ENCODE measurements at regions not wholly inside any gene's neighbourhood (a gene's known extent, or its start where the extent isn't known, plus 50 kb on each side); places are given as distances from the start of the nearest gene placed in this dataset.

DNA sequence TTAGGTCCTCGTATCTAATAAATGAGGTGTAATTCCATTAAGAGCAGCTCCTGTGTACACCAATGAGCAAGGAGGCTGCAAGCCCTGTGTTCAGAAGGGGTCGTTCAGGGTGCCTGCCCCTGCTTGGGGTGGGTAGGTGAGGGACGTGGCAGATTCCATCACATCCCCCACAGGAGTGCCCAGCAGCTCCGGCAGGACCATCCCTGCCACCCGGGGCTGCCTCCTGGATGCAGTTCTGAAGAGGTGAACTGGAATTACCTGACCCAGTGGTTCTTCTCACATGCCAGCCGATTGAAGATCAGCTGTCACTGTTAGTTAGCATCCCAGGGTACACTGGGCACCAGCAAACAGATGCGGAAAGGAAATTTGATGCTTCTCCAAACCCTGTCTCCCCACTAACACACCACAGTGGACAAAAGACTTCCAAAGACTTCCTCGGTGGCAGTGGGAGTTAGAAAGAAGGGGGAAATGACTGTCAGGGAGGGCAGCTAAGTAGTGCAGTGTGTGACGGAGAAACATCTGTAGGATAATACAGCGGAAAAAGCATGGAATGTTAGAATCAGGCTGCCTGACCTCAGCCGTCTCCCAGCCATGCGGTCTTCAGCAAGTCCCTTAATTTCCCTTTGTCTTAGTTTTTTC lies 313.6 kb upstream of the ZMIZ1 start:
- ATAC-seq (no peak), DNase-seq (ENCODE audit: low spot score) (no peak)
- intact Hi-C loops (cut with DNase I), result no loop called here

GRCh38 chr10:78755877-78756455 lies 312.8 kb upstream of the ZMIZ1 start:
- no peak for ATAC-seq
- DNase-seq (ENCODE audit: low spot score), result no peak
- intact Hi-C loops (cut with DNase I), result no loop called here

DNA sequence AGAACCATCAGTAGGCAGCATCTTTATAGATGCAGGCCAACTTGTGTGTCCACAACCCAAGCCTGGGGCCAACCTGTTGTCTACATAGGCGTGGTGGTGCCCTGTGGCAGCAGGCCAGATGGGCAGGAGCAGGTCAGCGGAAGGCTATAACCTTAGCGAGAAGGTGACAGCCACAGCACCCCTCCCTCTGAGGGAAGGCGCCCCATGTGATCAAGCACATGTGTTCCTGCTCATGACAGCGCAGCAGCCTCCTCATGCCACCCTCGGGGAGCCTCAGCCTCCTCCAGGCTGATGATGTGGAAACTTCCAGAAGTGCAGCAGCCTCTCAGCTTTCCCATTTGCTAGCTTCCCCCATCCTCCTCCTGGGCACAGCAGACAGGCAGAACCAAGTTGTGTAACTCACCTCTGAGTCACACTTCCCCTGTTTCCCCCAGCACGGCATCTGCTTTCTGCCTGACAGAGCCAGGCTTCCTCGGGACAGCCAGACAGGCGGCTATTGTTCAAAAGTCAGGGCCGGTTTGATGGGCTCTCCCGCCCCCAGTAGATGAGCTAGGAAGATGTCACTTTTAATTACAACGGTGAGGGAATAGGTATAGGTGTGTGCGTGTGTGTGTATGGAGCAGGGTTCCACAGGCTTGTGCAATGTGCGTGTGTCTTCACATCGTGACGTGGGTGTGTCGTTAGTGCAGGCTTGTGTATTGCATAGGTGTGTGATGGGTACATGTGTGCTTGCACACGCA lies 312.0 kb upstream of the ZMIZ1 start:
- intact Hi-C loops (cut with DNase I), result no loop called here
- ATAC-seq (peak; percentile 95), DNase-seq (ENCODE audit: low spot score) (peak; percentile 77)

DNA sequence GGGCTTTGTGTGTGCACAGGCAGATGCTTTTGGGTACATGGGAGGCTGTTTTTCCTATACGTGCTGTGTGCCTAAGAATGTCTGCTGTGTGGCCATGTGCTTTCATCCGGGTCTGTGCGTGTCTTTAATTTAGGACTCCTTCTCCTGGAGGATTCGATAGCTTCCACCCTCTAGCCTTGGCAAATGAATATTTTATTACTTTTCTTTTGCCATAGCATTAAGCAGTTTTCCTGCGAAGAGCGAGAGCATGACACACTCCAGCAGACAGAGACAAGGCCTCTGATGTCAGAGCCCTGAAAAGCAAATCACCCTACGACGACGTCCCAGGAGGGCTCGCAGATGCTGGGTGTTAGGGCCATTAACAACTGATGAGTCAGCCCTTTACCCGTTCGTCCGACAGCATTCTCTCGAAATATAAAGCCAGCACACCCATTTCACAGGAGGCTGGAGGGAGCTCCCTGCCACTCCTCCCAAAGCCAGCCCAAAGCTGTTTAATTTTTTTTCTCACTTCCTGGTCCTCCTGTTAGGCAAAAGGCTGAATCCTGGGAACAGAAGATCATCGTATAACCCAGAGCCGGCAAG lies 311.3 kb upstream of the ZMIZ1 start:
- intact Hi-C loops (cut with DNase I), result no loop called here
- DNase-seq (ENCODE audit: low spot score), result no peak
- peak; percentile 4 for ATAC-seq

GRCh38 chr10:78758176-78758575 lies 310.6 kb upstream of the ZMIZ1 start:
- ATAC-seq (no peak), DNase-seq (ENCODE audit: low spot score) (no peak)
- intact Hi-C loops (cut with DNase I), result no loop called here

DNA sequence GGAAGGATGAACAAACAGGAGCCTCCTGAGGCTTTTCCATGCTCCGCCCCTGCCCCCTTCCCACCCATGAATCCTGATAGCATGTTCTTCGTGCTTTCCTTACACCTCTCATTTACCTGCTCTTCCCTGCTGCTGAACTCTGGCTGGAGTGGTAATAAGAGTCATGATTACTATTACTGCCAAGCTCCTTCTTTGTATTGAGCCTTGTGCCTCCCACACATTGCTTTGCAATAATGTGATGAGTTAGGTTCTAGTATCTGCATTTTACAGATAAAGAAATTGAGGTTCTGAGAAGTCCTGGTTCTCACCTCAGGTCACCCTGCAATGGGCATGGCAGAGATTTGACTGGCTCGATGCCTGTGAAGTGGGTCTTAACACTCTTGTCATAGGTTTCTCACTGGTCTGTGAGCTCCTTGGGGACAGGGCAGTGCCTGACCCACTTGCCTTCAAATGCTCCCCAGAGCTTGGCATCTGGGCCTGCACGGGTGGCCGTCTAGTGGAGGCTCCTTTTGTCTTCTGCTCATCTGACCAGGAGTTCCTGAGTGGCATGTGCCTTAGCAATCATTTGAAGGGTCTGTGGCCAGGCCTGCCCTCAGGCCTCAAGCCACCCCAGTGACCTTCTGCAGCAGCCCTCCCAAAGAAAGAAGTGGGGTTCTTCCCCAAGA lies 309.2 kb upstream of the ZMIZ1 start:
- DNase-seq (ENCODE audit: low spot score), result no peak
- no peak for ATAC-seq
- intact Hi-C loops (cut with DNase I), result no loop called here

DNA sequence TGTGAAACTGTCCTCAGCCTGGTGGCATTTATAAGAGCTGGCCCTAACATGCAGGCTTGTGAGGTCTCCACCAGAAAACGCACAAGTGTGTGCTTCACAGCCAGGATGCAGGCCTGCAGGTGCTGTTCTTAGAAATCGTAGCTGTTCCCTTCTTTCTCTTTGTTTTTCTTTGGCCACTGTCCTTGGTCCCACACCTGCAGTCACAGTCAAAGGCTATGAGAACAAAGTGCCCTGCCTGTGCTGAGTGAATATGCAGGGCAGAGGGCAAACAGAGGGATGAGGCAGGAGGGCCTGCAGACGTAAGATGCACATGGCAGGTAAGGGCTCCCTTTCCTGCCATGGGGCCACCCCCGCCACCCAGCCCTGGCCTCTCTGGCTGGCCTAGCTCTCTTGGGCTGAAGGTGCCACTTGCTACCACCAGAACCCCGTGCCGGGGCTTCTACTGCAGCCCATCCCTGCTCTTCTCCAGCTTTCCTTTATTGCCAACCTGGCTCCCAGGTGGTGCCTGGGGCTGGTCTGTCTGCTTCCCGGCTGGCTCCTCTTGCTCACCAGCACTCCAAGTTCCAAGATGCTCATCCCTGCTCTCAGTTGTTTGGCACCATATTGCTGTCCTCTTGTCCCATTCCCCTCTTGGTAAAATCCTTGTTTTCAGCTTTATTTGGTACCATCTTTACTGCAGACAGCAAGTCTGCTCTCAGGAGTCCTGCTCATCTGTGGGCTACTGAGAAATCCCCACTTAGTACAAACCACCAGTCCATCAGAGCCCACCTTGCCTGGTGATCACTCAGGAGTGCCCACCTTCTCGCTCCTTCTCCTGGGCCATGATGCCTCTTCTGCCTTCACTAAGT lies 308.1 kb upstream of the ZMIZ1 start:
- intact Hi-C loops (cut with DNase I), result no loop called here
- DNase-seq (ENCODE audit: low spot score), result no peak
- ATAC-seq, result no peak

- intact Hi-C loops (cut with DNase I), result no loop called here
- DNase-seq (ENCODE audit: low spot score), result no peak
- ATAC-seq, result no peak
These were observed 307.4 kb upstream of the ZMIZ1 start for GRCh38 chr10:78761311-78761781.

DNA sequence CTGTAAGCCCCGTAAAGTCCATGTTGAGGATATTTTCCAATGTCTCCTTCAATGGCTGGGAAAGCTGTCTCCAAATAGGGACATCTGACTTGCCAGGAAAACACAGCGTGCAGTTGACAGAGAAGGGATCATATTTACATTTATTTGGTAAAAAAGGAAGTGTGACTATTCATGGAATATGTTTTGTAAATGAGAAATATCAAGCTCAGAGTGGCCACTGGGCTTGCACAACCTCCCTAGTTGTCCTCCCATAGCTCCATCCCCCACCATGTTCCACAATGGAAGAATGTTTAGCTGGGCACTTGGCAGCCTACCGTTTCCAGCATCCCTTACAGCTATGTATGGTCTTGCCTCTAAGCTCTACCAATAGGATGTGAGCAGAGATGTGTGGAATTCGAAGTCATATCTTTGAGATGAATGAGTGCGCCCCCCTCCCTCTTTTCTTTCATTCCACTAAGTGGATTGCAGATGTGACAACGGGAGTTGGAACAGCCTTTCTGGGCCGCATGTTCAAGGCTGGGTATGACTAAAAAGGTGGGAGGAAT lies 306.6 kb upstream of the ZMIZ1 start:
- intact Hi-C loops (cut with DNase I), result no loop called here
- ATAC-seq, result no peak
- DNase-seq (ENCODE audit: low spot score), result no peak

- DNase-seq (ENCODE audit: low spot score) (no peak), ATAC-seq (no peak)
- intact Hi-C loops (cut with DNase I), result no loop called here
These were observed 305.5 kb upstream of the ZMIZ1 start for GRCh38 chr10:78763234-78763633.

DNA sequence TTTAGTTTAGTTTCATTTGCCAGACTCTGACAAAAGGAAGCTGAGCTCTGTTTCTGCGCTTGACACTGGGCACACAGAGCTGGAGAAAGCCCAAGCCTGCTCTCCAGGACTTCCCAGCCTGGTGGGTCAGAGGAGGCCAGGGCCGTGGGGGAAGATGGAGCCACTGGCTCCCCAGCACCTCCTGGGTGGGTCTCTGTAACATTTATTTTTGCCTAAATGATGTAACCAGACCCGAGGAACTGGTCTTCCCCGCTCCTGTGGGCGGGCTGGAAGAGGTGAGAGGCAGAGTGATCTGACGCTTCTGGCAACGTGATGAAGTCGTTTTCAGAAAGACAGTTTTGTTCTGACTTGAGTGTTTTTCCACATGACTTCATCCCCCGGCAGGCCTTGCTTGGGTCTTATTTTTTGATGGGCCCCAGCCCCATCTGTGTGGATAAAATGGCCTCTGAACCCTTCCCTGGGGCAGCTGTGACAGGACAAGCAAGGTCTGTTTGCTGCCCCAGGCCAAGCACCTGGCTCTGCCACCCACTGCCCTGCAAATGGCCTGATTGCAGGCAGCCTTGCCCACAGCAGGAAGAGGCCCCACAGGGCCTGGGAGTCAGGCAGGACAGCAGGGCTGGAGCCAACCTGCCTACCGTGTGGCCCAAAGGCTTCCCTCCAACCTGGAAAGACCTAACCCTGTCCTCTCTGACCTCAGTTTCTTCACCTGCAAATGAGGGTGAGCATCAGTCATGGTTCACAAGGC lies 304.9 kb upstream of the ZMIZ1 start:
- intact Hi-C loops (cut with DNase I), result no loop called here
- ATAC-seq, result peak; percentile 89
- DNase-seq (ENCODE audit: low spot score), result peak; percentile 61

DNA sequence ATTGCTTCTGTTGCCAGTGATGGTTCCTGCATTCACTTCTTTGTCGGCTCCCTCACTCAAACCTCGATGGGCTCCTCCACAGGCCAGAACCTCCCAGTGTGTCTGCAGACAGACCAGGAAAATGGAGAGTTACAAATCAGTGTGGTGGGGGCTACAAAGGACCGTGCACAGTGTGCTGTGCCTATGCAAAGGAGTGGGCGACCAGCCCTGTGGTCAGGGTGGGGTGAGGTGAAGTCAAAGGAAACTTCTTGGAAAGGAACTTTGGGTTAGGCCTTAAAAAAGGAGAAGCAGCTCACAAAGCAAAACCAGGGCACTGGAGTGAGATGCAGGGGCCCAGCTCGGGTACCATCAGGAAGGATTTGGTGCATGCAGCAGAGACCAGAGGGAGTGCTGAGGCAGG lies 304.3 kb upstream of the ZMIZ1 start:
- DNase-seq (ENCODE audit: low spot score), result peak; percentile 48
- intact Hi-C loops (cut with DNase I), result no loop called here
- ATAC-seq, result no peak

DNA sequence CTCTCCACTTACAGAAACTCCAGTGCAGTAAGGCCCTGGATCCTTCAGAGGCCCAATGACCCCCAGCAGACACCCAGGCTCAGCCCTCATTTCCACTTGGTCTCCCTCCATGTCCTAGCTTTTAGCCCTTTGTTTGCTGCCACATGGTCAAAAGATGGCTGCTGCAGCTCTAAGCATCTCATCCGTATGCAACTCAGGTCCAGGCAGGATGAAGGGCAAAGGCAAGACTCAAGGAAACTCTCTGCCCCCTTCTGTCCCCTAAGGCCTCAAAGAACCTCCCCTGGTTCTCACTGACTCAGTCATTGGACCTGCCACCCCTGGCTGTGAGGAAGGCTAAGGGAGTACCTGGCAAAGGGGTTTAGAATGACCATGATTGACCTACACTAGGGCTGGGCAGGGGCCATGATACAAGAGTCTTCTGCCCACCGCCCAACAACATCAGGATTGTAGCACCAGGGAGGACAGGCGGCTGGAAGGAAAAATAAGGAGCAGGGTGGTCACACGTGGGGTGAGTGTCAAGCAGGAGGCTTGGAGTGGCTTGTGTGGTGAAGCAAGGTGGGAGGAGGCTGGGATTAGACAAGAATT lies 303.8 kb upstream of the ZMIZ1 start:
- DNase-seq (ENCODE audit: low spot score), result peak; percentile 41
- intact Hi-C loops (cut with DNase I), result no loop called here
- no peak for ATAC-seq

GRCh38 chr10:78765726-78766335 lies 302.9 kb upstream of the ZMIZ1 start:
- DNase-seq (ENCODE audit: low spot score), result peak; percentile 40
- intact Hi-C loops (cut with DNase I), result no loop called here
- no peak for ATAC-seq

- ATAC-seq (no peak), DNase-seq (ENCODE audit: low spot score) (no peak)
- intact Hi-C loops (cut with DNase I), result no loop called here
These were observed 302.2 kb upstream of the ZMIZ1 start for GRCh38 chr10:78766603-78767002.

DNA sequence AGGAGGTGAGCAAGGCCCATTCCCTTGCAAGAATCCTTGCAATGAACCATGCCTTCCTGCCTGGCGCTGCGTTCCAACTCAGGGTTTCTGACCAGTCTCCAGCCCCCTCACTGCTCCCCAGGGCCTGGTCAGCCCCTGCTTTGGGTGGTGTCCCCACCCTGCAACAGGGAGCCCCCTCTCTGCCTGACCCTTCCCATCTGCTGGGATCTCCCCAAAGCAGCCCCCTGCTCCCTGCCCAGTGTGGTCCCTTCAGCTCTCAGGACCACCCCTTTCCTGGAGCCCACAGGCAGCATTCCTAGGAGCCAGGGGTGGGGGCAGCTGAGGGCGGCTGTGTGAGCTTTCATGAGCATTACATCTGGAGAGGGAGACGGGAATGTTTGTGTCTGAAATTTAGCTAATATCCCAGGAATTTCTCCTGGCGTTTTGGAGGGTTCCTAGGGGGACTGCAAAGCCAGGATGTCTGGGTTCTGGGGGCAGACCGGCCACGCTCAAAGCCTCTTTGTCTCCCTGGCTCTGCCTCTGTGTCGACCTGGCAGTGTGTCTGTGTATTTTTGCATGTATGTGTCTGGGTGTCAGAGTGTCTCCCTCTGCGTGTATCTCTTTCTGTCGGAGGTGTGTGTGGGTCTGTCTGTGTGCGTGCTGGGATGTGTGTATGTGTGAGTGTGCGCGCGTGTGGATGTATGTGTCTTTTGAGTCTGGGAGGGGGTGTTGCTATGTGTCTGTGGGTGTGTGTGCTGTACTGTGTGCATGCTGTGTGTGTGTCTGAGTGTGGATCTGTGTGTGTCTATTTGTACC lies 300.5 kb upstream of the ZMIZ1 start:
- ATAC-seq (no peak), DNase-seq (ENCODE audit: low spot score) (no peak)
- intact Hi-C loops (cut with DNase I), result no loop called here

All from sciatic nerve (tissue), 2 donors.